ENCODE measurements at regions not wholly inside any gene's neighbourhood (a gene's known extent, or its start where the extent isn't known, plus 50 kb on each side); places are given as distances from the start of the nearest gene placed in this dataset.
"Not testable (repeated sequence)": the region's sequence is repeated elsewhere in the genome, so short reads cannot be mapped to it uniquely, and the experiment has no call there.

GRCh38 chr6:5838656-5839396 is 167.9 kb downstream of the NRN1 start:
- DNase-seq (ENCODE audit: low read depth), result no peak

GRCh38 chr6:5837323-5837722 is 169.4 kb downstream of the NRN1 start:
- no peak for DNase-seq (ENCODE audit: low read depth)

GRCh38 chr6:5836597-5836996 is 170.1 kb downstream of the NRN1 start:
- DNase-seq (ENCODE audit: low read depth), result not testable (repeated sequence)

- no peak for DNase-seq (ENCODE audit: low read depth)
These were observed 173.6 kb downstream of the NRN1 start for GRCh38 chr6:5833120-5833519.

- DNase-seq (ENCODE audit: low read depth), result no peak
These were observed 174.1 kb downstream of the NRN1 start for GRCh38 chr6:5832668-5833067.

GRCh38 chr6:5831219-5831862 is 175.4 kb downstream of the NRN1 start:
- DNase-seq (ENCODE audit: low read depth), result not testable (repeated sequence)

- no peak for DNase-seq (ENCODE audit: low read depth)
These were observed 178.4 kb downstream of the NRN1 start for GRCh38 chr6:5828296-5828695.

- no peak for DNase-seq (ENCODE audit: low read depth)
These were observed 179.4 kb downstream of the NRN1 start for GRCh38 chr6:5827056-5827904.

- DNase-seq (ENCODE audit: low read depth), result not testable (repeated sequence)
These were observed 182.2 kb downstream of the NRN1 start for GRCh38 chr6:5824382-5824983.
